DMS53 treated with DMSO at 0.1 percent for 48 hours (cell line): ENCODE measurements at regions not wholly inside any gene's neighbourhood (a gene's known extent, or its start where the extent isn't known, plus 50 kb on each side); places are given as distances from the start of the nearest gene placed in this dataset.
"Not testable (repeated sequence)": the region's sequence is repeated elsewhere in the genome, so short reads cannot be mapped to it uniquely, and the experiment has no call there.

ENCODE experiments used
- DNase-seq: peaks from one replicate; lab custom pipeline; 2025; ENCODE audit not compliant: unreplicated experiment; lab: John Stamatoyannopoulos, UW

GRCh38 chr14:105941226-105942166 is 415.1 kb downstream of the TMEM121 start:
- DNase-seq, result no peak

GRCh38 chr14:105942725-105943124 is 416.3 kb downstream of the TMEM121 start:
- not testable (repeated sequence) for DNase-seq

- no peak for DNase-seq
These were observed 417.7 kb downstream of the TMEM121 start for GRCh38 chr14:105943973-105944602.

- DNase-seq, result no peak
These were observed 418.5 kb downstream of the TMEM121 start for GRCh38 chr14:105944632-105945610.

GRCh38 chr14:105945896-105946295 is 419.5 kb downstream of the TMEM121 start:
- DNase-seq, result no peak

GRCh38 chr14:105947599-105947998 is 421.2 kb downstream of the TMEM121 start:
- DNase-seq, result no peak

GRCh38 chr14:105948955-105949354 is 422.6 kb downstream of the TMEM121 start:
- DNase-seq, result not testable (repeated sequence)

GRCh38 chr14:105950364-105950892 is 424.0 kb downstream of the TMEM121 start:
- DNase-seq, result not testable (repeated sequence)

- DNase-seq, result no peak
These were observed 425.0 kb downstream of the TMEM121 start for GRCh38 chr14:105951399-105951798.

- no peak for DNase-seq
These were observed 425.8 kb downstream of the TMEM121 start for GRCh38 chr14:105952222-105952621.

- DNase-seq, result no peak
These were observed 426.4 kb downstream of the TMEM121 start for GRCh38 chr14:105952826-105953225.

- DNase-seq, result not testable (repeated sequence)
These were observed 435.2 kb downstream of the TMEM121 start for GRCh38 chr14:105961625-105962024.

- DNase-seq, result no peak
These were observed 436.1 kb downstream of the TMEM121 start for GRCh38 chr14:105962532-105962931.

GRCh38 chr14:105968291-105968690 is 441.9 kb downstream of the TMEM121 start:
- no peak for DNase-seq

- DNase-seq, result not testable (repeated sequence)
These were observed 442.6 kb downstream of the TMEM121 start for GRCh38 chr14:105969026-105969425.

GRCh38 chr14:105970821-105971220 is 444.4 kb downstream of the TMEM121 start:
- DNase-seq, result not testable (repeated sequence)

- no peak for DNase-seq
These were observed 445.5 kb downstream of the TMEM121 start for GRCh38 chr14:105971593-105972500.

GRCh38 chr14:105974902-105975301 is 448.5 kb downstream of the TMEM121 start:
- no peak for DNase-seq

- DNase-seq, result no peak
These were observed 452.4 kb downstream of the TMEM121 start for GRCh38 chr14:105978618-105979295.
